Breast epithelium (tissue), 4 donors: ENCODE measurements at regions not wholly inside any gene's neighbourhood (a gene's known extent, or its start where the extent isn't known, plus 50 kb on each side); places are given as distances from the start of the nearest gene placed in this dataset.

Experiments
- DNase-seq, 2 donors: peaks; one replicate each; pipeline ENCODE4 v3.0.0-alpha.2; 2019; ENCODE audit warnings: low spot score in 2 of 2
- H3K27ac ChIP-seq, 2 donors: fragments of 200-600 bp; sonication (generic) in 1 of 2; one replicate each; pipeline ENCODE4 v1.5.1; 2016 to 2019; ENCODE audit warnings: mild to moderate bottlenecking in 1 of 2
- H3K27me3 ChIP-seq, 2 donors: fragments of 200-600 bp; sonication (generic) in 1 of 2; one replicate each; pipeline versions ENCODE4 v1.5.1 to v1.6.0; 2017 to 2019; ENCODE audit warnings: control low read depth in 1 of 2, mild to moderate bottlenecking in 1 of 2
- H3K36me3 ChIP-seq: fragments of 200-600 bp; one replicate; pipeline ENCODE4 v1.5.1; 2019
- H3K4me1 ChIP-seq, 2 donors: fragments of 200-600 bp; sonication (generic); one replicate each; pipeline ENCODE4 v1.5.1; 2016 to 2019; ENCODE audit warnings: control low read depth in 1 of 2
- H3K4me3 ChIP-seq, 3 donors: fragments of 200-600 bp; sonication (generic); 1 replicate in 2 of 3; 2 replicates in 1 of 3; pipeline ENCODE4 v1.5.1; 2016 to 2019; ENCODE audit warnings: mild to moderate bottlenecking in 3 of 3, moderate library complexity in 2 of 3
- H3K9me3 ChIP-seq, 2 donors: fragments of 200-600 bp; sonication (generic) in 1 of 2; one replicate each; pipeline ENCODE4 v1.5.1; 2016 to 2019; ENCODE audit warnings: control low read depth in 1 of 2
- CTCF ChIP-seq, 3 donors: fragments of 450-650 bp; IDR thresholded peaks; one replicate each; pipeline ENCODE4 v1.5.1; 2016 to 2017; ENCODE audit warnings: antibody characterized with exemption in 3 of 3, mild to moderate bottlenecking in 3 of 3, moderate library complexity in 3 of 3
- POLR2A ChIP-seq: fragments of 450-650 bp; IDR thresholded peaks from one replicate; pipeline ENCODE4 v1.6.1; 2016; ENCODE audit warnings: antibody characterized with exemption, mild to moderate bottlenecking, moderate library complexity
- POLR2AphosphoS5 ChIP-seq, 3 donors: sonication (generic); formaldehyde crosslinking; IDR thresholded peaks; one replicate each; pipeline ENCODE4 v1.6.1; 2017; ENCODE audit warnings: antibody characterized with exemption in 3 of 3
- intact Hi-C: fragments of 100-400 bp; cut with DNase I; formaldehyde crosslinking; loops from one replicate; pipeline ENCODE4 v1.15.1; 2023; ENCODE audit warnings: low total_unique reads

- intact Hi-C loops = no loop called here
- no peaks in the 10 kb centered on the region for H3K27me3 ChIP-seq
- TF ChIP-seq POLR2A = no peak
- no peak for TF ChIP-seq CTCF (IDR thresholded peaks at IDR 0.05)
- no peak for TF ChIP-seq POLR2AphosphoS5 (IDR thresholded peaks at IDR 0.05)
- DNase-seq = no peak
- no peaks in the 10 kb centered on the region for H3K4me1 ChIP-seq
- H3K9me3 ChIP-seq = no peaks in the 10 kb centered on the region
- no peak overlapping the region for H3K4me3 ChIP-seq
- H3K27ac ChIP-seq = no peak overlapping the region
- H3K36me3 ChIP-seq = no peaks in the 10 kb centered on the region
Observed at GRCh38 chr1:14437417-14437918, 161.0 kb upstream of the KAZN start.

- Histone ChIP-seq H3K4me3 (no peak overlapping the region), H3K36me3 (no peaks in the 10 kb centered on the region), H3K4me1 (no peaks in the 10 kb centered on the region), H3K27me3 (no peaks in the 10 kb centered on the region), H3K27ac (no peak overlapping the region), H3K9me3 (no peaks in the 10 kb centered on the region)
- intact Hi-C loops = no loop called here
- TF ChIP-seq POLR2AphosphoS5 (IDR thresholded peaks at IDR 0.05) (no peak), CTCF (IDR thresholded peaks at IDR 0.05) (no peak), POLR2A (no peak)
- DNase-seq = no peak
Observed at GRCh38 chr1:14438127-14438769, 160.2 kb upstream of the KAZN start.

- TF ChIP-seq POLR2AphosphoS5 (IDR thresholded peaks at IDR 0.05) (no peak), POLR2A (no peak), CTCF (IDR thresholded peaks at IDR 0.05) (no peak)
- Histone ChIP-seq H3K27me3 (no peaks in the 10 kb centered on the region), H3K4me3 (no peak overlapping the region), H3K9me3 (no peaks in the 10 kb centered on the region), H3K27ac (no peak overlapping the region), H3K36me3 (no peaks in the 10 kb centered on the region), H3K4me1 (no peaks in the 10 kb centered on the region)
- no peak for DNase-seq
- intact Hi-C loops = no loop called here
Observed at GRCh38 chr1:14439015-14439414, 159.5 kb upstream of the KAZN start.

- Histone ChIP-seq H3K36me3 (no peaks in the 10 kb centered on the region), H3K9me3 (no peaks in the 10 kb centered on the region), H3K27ac (no peak overlapping the region), H3K4me3 (no peak overlapping the region), H3K4me1 (no peaks in the 10 kb centered on the region), H3K27me3 (no peaks in the 10 kb centered on the region)
- DNase-seq = no peak
- intact Hi-C loops = no loop called here
- TF ChIP-seq CTCF (IDR thresholded peaks at IDR 0.05) (no peak), POLR2A (no peak), POLR2AphosphoS5 (IDR thresholded peaks at IDR 0.05) (no peak)
Observed at GRCh38 chr1:14440166-14440565, 158.3 kb upstream of the KAZN start.

GRCh38 chr1:14440731-14441130, 157.8 kb upstream of the KAZN start:
- Histone ChIP-seq H3K36me3 (no peaks in the 10 kb centered on the region), H3K4me3 (no peak overlapping the region), H3K9me3 (no peaks in the 10 kb centered on the region), H3K27ac (no peak overlapping the region), H3K4me1 (no peaks in the 10 kb centered on the region), H3K27me3 (no peaks in the 10 kb centered on the region)
- DNase-seq = no peak
- intact Hi-C loops = no loop called here
- TF ChIP-seq CTCF (IDR thresholded peaks at IDR 0.05) = no peak
- no peak for TF ChIP-seq POLR2AphosphoS5 (IDR thresholded peaks at IDR 0.05)
- no peak for TF ChIP-seq POLR2A
